ENCODE measurements at regions not wholly inside any gene's neighbourhood (a gene's known extent, or its start where the extent isn't known, plus 50 kb on each side); places are given as distances from the start of the nearest gene placed in this dataset.

- 12 to 17% (median 16%) methylated on average over 3 of the region's 3 CpGs for WGBS, 3 donors
- intact Hi-C loops (cut with DNase I) = no loop called here
- Histone ChIP-seq H3K36me3 (no peaks in the 10 kb centered on the region), H3K27me3 (no peaks in the 10 kb centered on the region), H3K4me1 (ENCODE audit: insufficient read depth) (no peaks in the 10 kb centered on the region), H3K4me3 (no peak overlapping the region), H3K27ac (no peak overlapping the region), H3K9me3 (no peaks in the 10 kb centered on the region)
- TF ChIP-seq POLR2A (IDR thresholded peaks at IDR 0.05) (no peak), EP300 (IDR thresholded peaks at IDR 0.05) (no peak), CTCF (IDR thresholded peaks at IDR 0.05) (no peak)
- no peak for DNase-seq
Measured at GRCh38 chr10:9157656-9158055, 1103.2 kb downstream of the GATA3 start.

GRCh38 chr10:9158675-9159074, 1104.2 kb downstream of the GATA3 start:
- no peaks in the 10 kb centered on the region for H3K4me1 ChIP-seq (ENCODE audit: insufficient read depth)
- no peak overlapping the region for H3K27ac ChIP-seq
- H3K36me3 ChIP-seq = no peaks in the 10 kb centered on the region
- WGBS, 3 donors = 44 to 61% (median 46%) methylated on average over 3 of the region's 3 CpGs
- no peak for DNase-seq
- intact Hi-C loops (cut with DNase I) = no loop called here
- TF ChIP-seq POLR2A (IDR thresholded peaks at IDR 0.05) (no peak), CTCF (IDR thresholded peaks at IDR 0.05) (no peak), EP300 (IDR thresholded peaks at IDR 0.05) (no peak)
- H3K9me3 ChIP-seq = no peaks in the 10 kb centered on the region
- H3K4me3 ChIP-seq = no peak overlapping the region
- H3K27me3 ChIP-seq = no peaks in the 10 kb centered on the region

GRCh38 chr10:9160275-9160674, 1105.8 kb downstream of the GATA3 start:
- H3K4me1 ChIP-seq (ENCODE audit: insufficient read depth) = no peaks in the 10 kb centered on the region
- intact Hi-C loops (cut with DNase I) = no loop called here
- no peak for DNase-seq
- TF ChIP-seq EP300 (IDR thresholded peaks at IDR 0.05) (no peak), POLR2A (IDR thresholded peaks at IDR 0.05) (no peak), CTCF (IDR thresholded peaks at IDR 0.05) (no peak)
- H3K27me3 ChIP-seq = no peaks in the 10 kb centered on the region
- H3K9me3 ChIP-seq = no peaks in the 10 kb centered on the region
- 76 to 85% (median 79%) methylated on average over 2 of the region's 2 CpGs for WGBS, 3 donors
- H3K27ac ChIP-seq = no peak overlapping the region
- H3K36me3 ChIP-seq = no peaks in the 10 kb centered on the region
- no peak overlapping the region for H3K4me3 ChIP-seq

GRCh38 chr10:9163699-9164098, 1109.2 kb downstream of the GATA3 start:
- WGBS, 3 donors = 85 to 87% (median 87%) methylated on average over 2 of the region's 2 CpGs
- Histone ChIP-seq H3K36me3 (no peaks in the 10 kb centered on the region), H3K27ac (no peak overlapping the region), H3K9me3 (no peaks in the 10 kb centered on the region), H3K4me3 (no peak overlapping the region), H3K27me3 (no peaks in the 10 kb centered on the region), H3K4me1 (ENCODE audit: insufficient read depth) (no peaks in the 10 kb centered on the region)
- TF ChIP-seq CTCF (IDR thresholded peaks at IDR 0.05) = no peak
- no peak for TF ChIP-seq EP300 (IDR thresholded peaks at IDR 0.05)
- no peak for TF ChIP-seq POLR2A (IDR thresholded peaks at IDR 0.05)
- no peak for DNase-seq
- intact Hi-C loops (cut with DNase I) = no loop called here

- no peaks in the 10 kb centered on the region for H3K9me3 ChIP-seq
- WGBS, 3 donors = 52 to 68% (median 61%) methylated on average over 4 of the region's 4 CpGs
- no peak for DNase-seq
Measured at GRCh38 chr10:9166770-9167169, 1112.3 kb downstream of the GATA3 start.

More at GRCh38 chr10:9166770-9167169, 1112.3 kb downstream of the GATA3 start:
- TF ChIP-seq CTCF (IDR thresholded peaks at IDR 0.05) (no peak), EP300 (IDR thresholded peaks at IDR 0.05) (no peak), POLR2A (IDR thresholded peaks at IDR 0.05) (no peak)
- H3K4me1 ChIP-seq (ENCODE audit: insufficient read depth) = no peaks in the 10 kb centered on the region
- H3K4me3 ChIP-seq = no peak overlapping the region
- no peaks in the 10 kb centered on the region for H3K27me3 ChIP-seq
- H3K36me3 ChIP-seq = no peaks in the 10 kb centered on the region
- intact Hi-C loops (cut with DNase I) = no loop called here
- no peak overlapping the region for H3K27ac ChIP-seq
